ENCODE measurements at regions not wholly inside any gene's neighbourhood (a gene's known extent, or its start where the extent isn't known, plus 50 kb on each side); places are given as distances from the start of the nearest gene placed in this dataset.
"Not testable (repeated sequence)": the region's sequence is repeated elsewhere in the genome, so short reads cannot be mapped to it uniquely, and the experiment has no call there.

- DNase-seq = no peak
Measured at GRCh38 chr3:177687291-177687690, 490.0 kb upstream of the TBL1XR1 start.

- no peak for DNase-seq
Measured at GRCh38 chr3:177688152-177688551, 490.9 kb upstream of the TBL1XR1 start.

- no peak for DNase-seq
Measured at GRCh38 chr3:177689077-177689476, 491.8 kb upstream of the TBL1XR1 start.

GRCh38 chr3:177689869-177690268, 492.6 kb upstream of the TBL1XR1 start:
- no peak for DNase-seq

- no peak for DNase-seq
Measured at GRCh38 chr3:177690306-177690705, 493.0 kb upstream of the TBL1XR1 start.

GRCh38 chr3:177692304-177692975, 495.2 kb upstream of the TBL1XR1 start:
- DNase-seq = no peak

GRCh38 chr3:177693616-177694264, 496.5 kb upstream of the TBL1XR1 start:
- no peak for DNase-seq

GRCh38 chr3:177694316-177694715, 497.0 kb upstream of the TBL1XR1 start:
- DNase-seq = no peak

- no peak for DNase-seq
Measured at GRCh38 chr3:177694951-177695350, 497.7 kb upstream of the TBL1XR1 start.

- DNase-seq = no peak
Measured at GRCh38 chr3:177700117-177700516, 502.8 kb upstream of the TBL1XR1 start.

- DNase-seq = no peak
Measured at GRCh38 chr3:177703788-177704187, 506.5 kb upstream of the TBL1XR1 start.

- no peak for DNase-seq
Measured at GRCh38 chr3:177705976-177706823, 508.9 kb upstream of the TBL1XR1 start.

- not testable (repeated sequence) for DNase-seq
Measured at GRCh38 chr3:177709470-177709869, 512.2 kb upstream of the TBL1XR1 start.

- DNase-seq = no peak
Measured at GRCh38 chr3:177710506-177710905, 513.2 kb upstream of the TBL1XR1 start.

GRCh38 chr3:177711637-177712036, 514.4 kb upstream of the TBL1XR1 start:
- DNase-seq = no peak

- no peak for DNase-seq
Measured at GRCh38 chr3:177713928-177714900, 516.9 kb upstream of the TBL1XR1 start.

- no peak for DNase-seq
Measured at GRCh38 chr3:177714945-177715344, 517.7 kb upstream of the TBL1XR1 start.

GRCh38 chr3:177715980-177716379, 518.7 kb upstream of the TBL1XR1 start:
- DNase-seq = no peak

- DNase-seq = not testable (repeated sequence)
Measured at GRCh38 chr3:177720927-177721326, 523.6 kb upstream of the TBL1XR1 start.

GRCh38 chr3:177721864-177722785, 524.8 kb upstream of the TBL1XR1 start:
- no peak for DNase-seq

- no peak for DNase-seq
Measured at GRCh38 chr3:177724020-177724638, 526.8 kb upstream of the TBL1XR1 start.
